ENCODE measurements at regions not wholly inside any gene's neighbourhood (a gene's known extent, or its start where the extent isn't known, plus 50 kb on each side); places are given as distances from the start of the nearest gene placed in this dataset.
"Not testable (repeated sequence)": the region's sequence is repeated elsewhere in the genome, so short reads cannot be mapped to it uniquely, and the experiment has no call there.

- DNase-seq (ENCODE audit: low read depth) = not testable (repeated sequence)
Observed at GRCh38 chr5:62103863-62104262, 202.1 kb upstream of the KIF2A start.

GRCh38 chr5:62111428-62111827 lies 194.6 kb upstream of the KIF2A start:
- DNase-seq (ENCODE audit: low read depth) = no peak

GRCh38 chr5:62112689-62113228 lies 193.2 kb upstream of the KIF2A start:
- DNase-seq (ENCODE audit: low read depth) = no peak

GRCh38 chr5:62115014-62115413 lies 191.0 kb upstream of the KIF2A start:
- no peak for DNase-seq (ENCODE audit: low read depth)

GRCh38 chr5:62124266-62124665 lies 181.7 kb upstream of the KIF2A start:
- DNase-seq (ENCODE audit: low read depth) = no peak

GRCh38 chr5:62126090-62126489 lies 179.9 kb upstream of the KIF2A start:
- DNase-seq (ENCODE audit: low read depth) = no peak

- no peak for DNase-seq (ENCODE audit: low read depth)
Observed at GRCh38 chr5:62127098-62127736, 178.8 kb upstream of the KIF2A start.

GRCh38 chr5:62130107-62130506 lies 175.9 kb upstream of the KIF2A start:
- DNase-seq (ENCODE audit: low read depth) = no peak

GRCh38 chr5:62132276-62132675 lies 173.7 kb upstream of the KIF2A start:
- no peak for DNase-seq (ENCODE audit: low read depth)

- no peak for DNase-seq (ENCODE audit: low read depth)
Observed at GRCh38 chr5:62133426-62133825, 172.6 kb upstream of the KIF2A start.

- DNase-seq (ENCODE audit: low read depth) = no peak
Observed at GRCh38 chr5:62134811-62135210, 171.2 kb upstream of the KIF2A start.

GRCh38 chr5:62137628-62138027 lies 168.4 kb upstream of the KIF2A start:
- no peak for DNase-seq (ENCODE audit: low read depth)

- no peak for DNase-seq (ENCODE audit: low read depth)
Observed at GRCh38 chr5:62138607-62139006, 167.4 kb upstream of the KIF2A start.

GRCh38 chr5:62139741-62140140 lies 166.3 kb upstream of the KIF2A start:
- DNase-seq (ENCODE audit: low read depth) = no peak

GRCh38 chr5:62142351-62142750 lies 163.7 kb upstream of the KIF2A start:
- no peak for DNase-seq (ENCODE audit: low read depth)

GRCh38 chr5:62143268-62144229 lies 162.5 kb upstream of the KIF2A start:
- peak; percentile 56 for DNase-seq (ENCODE audit: low read depth)

- no peak for DNase-seq (ENCODE audit: low read depth)
Observed at GRCh38 chr5:62144401-62145022, 161.5 kb upstream of the KIF2A start.

- DNase-seq (ENCODE audit: low read depth) = no peak
Observed at GRCh38 chr5:62149879-62150278, 156.1 kb upstream of the KIF2A start.

- no peak for DNase-seq (ENCODE audit: low read depth)
Observed at GRCh38 chr5:62152394-62153087, 153.5 kb upstream of the KIF2A start.

GRCh38 chr5:62154758-62155157 lies 151.2 kb upstream of the KIF2A start:
- no peak for DNase-seq (ENCODE audit: low read depth)

- no peak for DNase-seq (ENCODE audit: low read depth)
Observed at GRCh38 chr5:62155988-62156387, 150.0 kb upstream of the KIF2A start.

- no peak for DNase-seq (ENCODE audit: low read depth)
Observed at GRCh38 chr5:62167561-62168057, 138.4 kb upstream of the KIF2A start.

Data from ELR (cell line).